ENCODE measurements at regions not wholly inside any gene's neighbourhood (a gene's known extent, or its start where the extent isn't known, plus 50 kb on each side); places are given as distances from the start of the nearest gene placed in this dataset.

GRCh38 chr7:10192074-10192473 lies 781.6 kb upstream of the PHF14 start:
- DNase-seq: no peak

DNA sequence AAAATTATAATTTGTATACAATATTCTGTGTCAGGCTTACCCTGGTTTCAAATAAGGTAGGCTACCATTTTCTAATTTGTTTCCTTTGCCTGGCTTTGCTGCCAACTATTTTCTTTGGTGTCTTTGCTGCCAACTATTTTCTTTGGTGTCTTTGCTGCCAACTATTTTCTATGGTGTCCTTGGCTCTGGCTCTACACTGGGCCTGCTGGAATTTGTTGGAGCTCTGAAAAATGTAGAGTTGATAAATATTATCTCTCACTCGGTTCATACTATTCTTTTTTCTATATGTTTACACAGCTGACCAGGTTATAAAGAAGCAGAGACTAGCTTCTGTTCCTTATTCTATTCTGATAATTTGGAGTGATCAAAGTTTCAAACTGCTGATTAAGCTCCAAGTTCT lies 768.0 kb upstream of the PHF14 start:
- no peak for DNase-seq

DNA sequence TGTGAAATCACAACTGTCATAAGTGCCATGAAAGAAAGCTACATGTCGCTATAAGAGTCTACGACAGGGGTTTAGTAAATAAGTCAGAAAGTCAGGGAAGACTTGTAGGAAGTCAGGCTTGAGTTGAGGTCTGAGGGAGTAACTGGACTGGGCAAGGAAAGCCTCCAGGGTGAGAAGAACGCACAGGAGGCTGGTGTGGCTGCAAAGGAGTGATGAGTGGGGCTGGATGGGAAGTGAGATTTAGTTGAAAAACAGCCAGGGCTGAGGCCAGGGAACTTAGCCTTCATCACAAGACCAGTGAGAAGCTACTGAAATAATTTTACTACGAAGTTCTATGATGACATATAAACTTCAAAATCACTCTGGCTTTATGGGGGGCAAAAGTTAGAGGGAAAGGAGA lies 763.7 kb upstream of the PHF14 start:
- DNase-seq: no peak

- DNase-seq: no peak
These were observed 762.7 kb upstream of the PHF14 start for GRCh38 chr7:10211016-10211415.

DNA sequence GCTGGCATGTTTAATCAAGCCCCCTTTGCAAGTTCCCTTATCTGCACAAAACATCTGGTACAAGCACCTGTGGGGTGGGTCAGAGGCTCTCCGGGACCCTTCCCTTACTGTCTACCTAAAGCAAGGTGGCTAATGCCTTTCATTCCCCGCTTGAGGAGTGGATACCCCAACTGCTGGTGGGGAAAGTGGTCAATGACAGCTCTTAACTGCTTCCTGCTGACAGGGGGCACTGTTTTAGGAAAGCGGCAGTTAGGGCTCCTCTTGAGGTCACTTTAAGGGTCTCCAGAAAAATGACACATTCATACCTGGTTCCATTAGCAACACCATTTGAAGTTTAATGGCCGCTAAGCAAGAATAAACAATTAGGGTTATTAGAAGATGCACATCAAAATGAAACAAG lies 761.8 kb upstream of the PHF14 start:
- DNase-seq: no peak

DNA sequence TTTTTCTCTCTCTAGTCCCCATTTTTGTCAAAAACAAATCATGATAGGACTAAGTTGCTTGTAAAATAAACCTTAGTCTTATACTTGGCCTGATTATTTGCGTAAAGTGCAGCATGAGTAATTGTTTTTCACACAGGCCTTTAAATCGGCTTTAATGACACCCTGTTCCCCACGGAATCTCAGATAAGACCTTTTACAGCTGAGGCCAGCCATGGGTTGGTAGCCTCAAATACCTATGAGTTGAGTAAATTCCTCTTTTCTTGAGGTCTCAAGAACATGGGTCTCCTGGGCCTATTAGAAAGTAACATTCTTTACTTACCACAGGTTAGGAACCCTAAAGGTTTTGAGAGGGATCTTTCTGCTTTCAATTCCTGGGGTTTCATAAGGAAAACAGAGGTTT lies 761.0 kb upstream of the PHF14 start:
- DNase-seq: no peak

GRCh38 chr7:10216462-10216861 lies 757.2 kb upstream of the PHF14 start:
- no peak for DNase-seq

DNA sequence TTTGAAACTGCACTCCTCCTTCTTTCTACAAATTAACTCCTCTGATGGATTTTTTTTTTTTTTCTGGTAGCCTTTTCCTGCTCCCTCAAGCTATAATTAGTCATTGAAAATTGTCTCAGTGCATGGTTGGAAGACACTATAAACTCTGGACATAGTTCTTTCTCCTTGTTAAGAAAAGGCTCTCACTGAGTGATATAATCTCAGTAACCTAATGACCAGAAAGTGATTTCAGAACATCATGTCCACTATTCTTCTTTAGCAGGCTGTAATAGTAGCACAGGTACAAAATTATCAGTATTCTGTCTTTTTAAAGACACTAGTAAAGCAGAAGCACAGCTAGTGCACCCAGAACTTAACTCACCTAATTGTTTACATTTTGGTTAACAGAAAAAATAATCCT lies 752.6 kb upstream of the PHF14 start:
- DNase-seq: no peak

DNA sequence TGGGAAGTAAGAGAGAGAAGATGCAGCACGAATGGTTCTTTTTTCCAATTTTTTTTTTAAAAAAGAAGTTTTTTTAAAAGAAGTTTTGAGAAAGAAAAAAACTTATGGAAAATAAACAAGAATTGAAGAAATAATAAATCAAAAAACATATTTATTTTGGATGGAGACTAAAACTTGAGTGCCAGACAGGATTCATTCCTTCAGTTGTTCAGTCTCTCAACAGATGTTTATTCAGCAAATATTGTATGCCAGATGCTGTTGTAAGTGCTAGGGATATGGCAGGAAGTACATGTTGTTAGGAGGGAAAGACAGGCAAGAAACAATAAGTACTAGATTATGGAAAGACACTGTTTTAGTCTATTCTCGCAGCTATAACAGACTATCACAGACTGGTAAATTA lies 750.7 kb upstream of the PHF14 start:
- no peak for DNase-seq

GRCh38 chr7:10225275-10225674 lies 748.4 kb upstream of the PHF14 start:
- DNase-seq: no peak

DNA sequence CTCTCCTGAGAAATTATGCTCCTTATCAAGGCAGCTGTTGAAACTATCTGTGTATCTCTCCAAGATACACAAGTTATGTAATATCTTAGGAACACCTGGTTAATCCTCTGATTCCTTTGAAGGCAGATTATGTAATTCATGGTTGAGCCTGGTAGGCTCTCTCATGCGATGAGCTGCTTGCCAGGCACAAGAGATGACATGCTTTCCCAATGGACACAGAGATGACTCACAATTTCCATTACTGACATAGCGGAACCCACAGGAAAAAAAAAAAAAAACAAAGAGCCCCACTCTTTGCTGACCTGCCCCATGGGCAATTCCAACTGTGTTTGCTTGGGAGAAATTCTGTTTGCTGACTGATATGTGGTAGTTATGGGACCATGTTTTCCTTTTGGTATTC lies 736.4 kb upstream of the PHF14 start:
- no peak for DNase-seq

GRCh38 chr7:10238641-10239040 lies 735.0 kb upstream of the PHF14 start:
- no peak for DNase-seq

DNA sequence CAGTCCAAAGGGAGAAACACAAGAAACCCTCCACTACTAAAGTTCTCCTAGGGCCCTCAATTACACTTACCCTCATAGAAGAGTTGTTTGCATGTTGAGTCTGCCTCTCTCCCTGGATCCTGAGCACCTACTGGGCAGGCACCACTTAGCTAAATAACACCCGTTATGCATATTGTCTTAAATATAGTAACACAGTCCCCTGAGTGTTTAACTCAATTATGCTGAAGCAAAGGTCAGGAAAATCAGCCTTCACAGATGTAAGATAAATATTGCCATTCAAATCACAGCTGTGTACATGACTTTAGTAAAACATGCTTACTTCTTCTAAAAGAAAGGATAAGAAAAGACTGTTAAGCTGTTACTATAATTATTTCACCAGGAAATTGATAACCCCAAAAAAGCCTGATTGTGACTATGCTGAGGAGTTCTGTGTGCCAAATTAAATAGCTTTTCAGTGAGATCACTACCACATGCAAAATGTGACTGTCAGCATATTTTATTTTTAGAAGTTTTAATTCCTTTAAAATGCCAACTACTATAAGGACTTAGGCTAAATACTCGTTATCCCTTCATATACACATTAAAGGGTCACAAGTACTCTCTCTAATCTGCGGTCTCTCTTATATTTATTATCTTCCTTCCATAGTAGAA lies 733.9 kb upstream of the PHF14 start:
- DNase-seq: no peak

- DNase-seq: no peak
These were observed 728.3 kb upstream of the PHF14 start for GRCh38 chr7:10245406-10245805.

DNA sequence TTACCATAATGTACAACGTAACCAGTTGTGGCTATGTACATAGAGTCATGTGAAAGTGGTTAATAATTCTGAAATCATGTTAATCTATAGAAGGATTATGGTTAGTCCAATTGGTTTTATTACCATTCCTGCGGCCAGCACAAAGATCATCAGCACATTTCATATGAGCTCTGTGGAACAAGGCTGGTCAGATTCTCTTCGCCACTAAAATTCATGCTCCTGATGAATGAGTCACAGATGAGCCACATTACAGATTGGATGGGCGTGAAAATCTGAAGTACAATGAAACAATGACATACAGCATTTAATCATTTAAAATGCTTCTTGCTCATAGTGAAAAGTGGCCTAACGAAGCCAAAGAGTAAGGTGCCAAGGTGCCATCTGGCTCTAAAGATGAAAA lies 716.2 kb upstream of the PHF14 start:
- DNase-seq: no peak

DNA sequence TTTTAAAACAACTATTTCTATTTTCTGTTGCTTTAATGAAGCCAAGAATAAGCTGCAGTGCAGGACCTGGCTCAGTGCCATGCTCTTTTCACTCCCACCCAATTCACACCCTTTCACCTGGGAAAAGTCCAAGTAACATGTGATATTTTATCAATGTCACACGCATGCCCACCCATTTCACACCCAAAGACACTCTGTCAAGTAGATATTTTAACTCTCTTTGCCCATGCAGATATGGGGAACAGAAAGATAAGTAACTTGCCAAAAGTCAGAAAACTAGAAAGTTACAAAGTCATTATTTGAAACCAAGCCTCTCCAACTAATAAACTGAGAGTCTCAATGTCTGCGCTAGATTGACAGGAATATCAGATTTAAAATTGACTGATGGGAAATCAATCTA lies 706.7 kb upstream of the PHF14 start:
- no peak for DNase-seq

DNA sequence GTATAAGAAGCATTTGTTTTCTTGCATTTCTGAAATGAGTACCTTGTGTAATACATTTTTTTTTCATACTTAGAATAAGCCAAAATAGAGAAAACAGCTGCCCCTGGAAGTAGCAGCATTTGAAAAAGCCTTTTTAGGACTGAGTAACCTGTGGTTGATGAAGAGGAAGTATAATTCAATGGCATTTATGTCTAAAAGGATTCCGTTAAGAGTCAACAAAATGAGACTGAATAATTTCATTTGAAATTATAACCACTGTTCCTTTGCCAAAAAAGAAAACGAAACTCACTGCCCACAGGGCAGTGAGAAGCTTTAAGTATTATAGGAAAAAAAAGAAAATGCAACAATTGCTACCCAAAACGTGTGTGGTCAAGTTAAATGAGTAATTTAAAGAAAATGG lies 705.6 kb upstream of the PHF14 start:
- DNase-seq: no peak

DNA sequence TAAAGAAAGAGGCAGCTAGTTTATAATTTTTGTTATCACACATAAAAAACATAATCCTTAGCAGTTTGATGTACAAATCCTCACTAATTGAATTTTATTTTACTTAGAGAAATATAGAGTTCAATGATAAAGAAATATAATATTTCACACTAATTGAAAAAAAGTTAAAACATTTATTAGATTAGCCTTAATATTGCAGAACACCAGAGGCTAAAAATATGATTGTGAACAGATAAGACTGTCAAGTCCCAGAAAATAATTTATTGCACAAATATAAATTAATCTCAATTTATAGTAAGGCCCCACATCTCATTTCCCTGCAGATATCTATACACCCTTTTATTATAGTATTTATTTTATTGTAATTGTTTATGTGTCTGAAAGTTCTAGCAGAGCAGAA lies 690.8 kb upstream of the PHF14 start:
- DNase-seq: no peak

GRCh38 chr7:10284001-10284400 lies 689.7 kb upstream of the PHF14 start:
- DNase-seq: no peak

DNA sequence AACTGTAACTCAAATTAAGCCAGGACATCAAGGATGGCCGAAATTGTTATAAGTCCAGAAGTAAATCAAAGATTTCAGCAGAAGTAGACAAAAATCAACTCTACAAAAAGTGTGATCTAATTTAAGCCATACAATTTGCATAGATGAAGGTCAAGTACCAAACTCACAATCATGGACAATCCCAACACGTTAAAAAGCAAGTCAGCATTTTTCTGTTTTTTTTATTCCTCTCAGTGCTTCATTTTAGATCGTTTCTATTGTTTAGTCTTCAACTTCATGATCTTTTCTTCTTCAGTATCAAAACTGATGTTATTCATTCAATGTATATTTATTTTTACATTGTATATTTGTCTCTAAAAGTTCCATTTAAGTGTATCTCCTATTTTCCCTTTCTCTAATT lies 674.3 kb upstream of the PHF14 start:
- no peak for DNase-seq

DNA sequence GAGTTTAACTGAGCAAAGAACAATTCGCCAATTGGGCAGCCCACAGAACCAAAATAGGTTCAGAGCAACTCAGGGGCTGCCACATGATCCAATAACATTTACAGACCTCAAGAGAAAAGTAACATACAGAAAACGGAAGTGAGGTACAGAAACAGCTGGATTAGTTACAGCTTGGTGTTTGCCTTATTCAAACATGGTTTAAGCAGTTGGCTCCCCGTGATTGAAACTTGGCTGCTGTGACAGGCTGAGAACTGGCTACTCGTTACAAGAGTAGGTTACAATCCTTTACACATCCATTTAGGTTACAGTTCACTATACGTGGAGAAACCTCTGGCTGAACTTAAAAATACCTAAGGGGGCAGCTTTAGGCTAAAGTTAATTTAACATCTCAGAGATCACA lies 673.1 kb upstream of the PHF14 start:
- DNase-seq: no peak

DNA sequence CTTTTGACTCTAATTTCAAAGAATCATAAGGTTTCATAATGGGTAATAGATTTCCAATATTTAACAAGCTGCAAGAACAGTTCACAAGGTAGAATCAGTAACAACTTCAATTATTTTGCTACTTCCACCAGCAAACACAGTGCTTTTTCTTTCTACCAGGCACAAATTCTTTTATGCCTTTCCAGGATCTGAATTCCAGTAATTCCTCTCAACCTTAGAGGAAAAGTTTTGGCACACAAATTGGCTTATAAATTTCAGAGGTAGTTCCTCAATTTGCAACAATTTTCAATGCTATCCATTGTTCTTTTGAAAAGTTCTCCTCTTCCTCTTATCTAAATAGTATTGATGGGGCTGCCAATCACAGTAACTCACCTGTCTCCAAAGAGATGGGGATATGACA lies 665.4 kb upstream of the PHF14 start:
- DNase-seq: no peak

DNA sequence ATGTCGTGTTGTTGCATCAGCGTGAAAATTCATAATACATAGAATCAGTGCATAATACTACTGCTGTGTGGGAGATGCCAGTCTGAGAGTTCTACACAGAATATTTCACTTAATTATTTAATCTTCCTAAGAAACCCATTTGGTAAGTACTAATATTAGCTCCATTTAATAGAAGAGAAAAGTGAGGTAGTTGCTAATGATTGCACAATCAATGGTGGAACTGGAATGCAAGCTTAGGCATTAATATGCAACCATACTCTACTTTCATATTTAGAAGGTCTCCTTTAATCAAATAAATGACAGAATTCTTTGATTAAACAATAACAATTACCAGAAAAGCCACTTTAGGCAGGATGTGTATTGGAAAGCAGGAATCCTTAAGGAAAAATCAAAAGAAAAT lies 660.7 kb upstream of the PHF14 start:
- DNase-seq: no peak

GRCh38 chr7:10315881-10316280 lies 657.8 kb upstream of the PHF14 start:
- no peak for DNase-seq

- no peak for DNase-seq
These were observed 657.2 kb upstream of the PHF14 start for GRCh38 chr7:10316488-10316887.

DNA sequence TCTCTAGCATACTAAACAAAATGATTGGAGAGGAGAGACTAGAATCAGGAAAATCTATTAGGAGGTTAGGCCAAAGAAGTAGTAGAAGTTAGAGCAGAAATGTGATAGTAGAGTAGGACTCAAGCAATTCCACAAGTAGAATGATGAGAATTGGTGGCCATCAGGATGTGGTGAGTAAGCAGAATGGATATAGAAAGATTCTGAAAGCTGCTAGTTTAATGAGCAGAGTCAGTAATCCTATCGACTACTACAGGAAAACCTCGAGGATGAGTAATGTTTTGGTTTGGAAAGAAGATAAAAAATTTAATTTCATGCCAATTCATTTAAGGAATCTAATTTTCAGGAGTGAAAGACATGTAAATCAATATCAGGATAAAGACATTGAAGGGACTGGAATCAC lies 648.3 kb upstream of the PHF14 start:
- DNase-seq: no peak

Measured in activated CD4-positive, alpha-beta T cell treated with anti-CD3 and anti-CD28 coated beads, Interleukin-2, amount 50 U/mL, for 16 hours (primary cell).